ENCODE measurements at regions not wholly inside any gene's neighbourhood (a gene's known extent, or its start where the extent isn't known, plus 50 kb on each side); places are given as distances from the start of the nearest gene placed in this dataset.

DNA sequence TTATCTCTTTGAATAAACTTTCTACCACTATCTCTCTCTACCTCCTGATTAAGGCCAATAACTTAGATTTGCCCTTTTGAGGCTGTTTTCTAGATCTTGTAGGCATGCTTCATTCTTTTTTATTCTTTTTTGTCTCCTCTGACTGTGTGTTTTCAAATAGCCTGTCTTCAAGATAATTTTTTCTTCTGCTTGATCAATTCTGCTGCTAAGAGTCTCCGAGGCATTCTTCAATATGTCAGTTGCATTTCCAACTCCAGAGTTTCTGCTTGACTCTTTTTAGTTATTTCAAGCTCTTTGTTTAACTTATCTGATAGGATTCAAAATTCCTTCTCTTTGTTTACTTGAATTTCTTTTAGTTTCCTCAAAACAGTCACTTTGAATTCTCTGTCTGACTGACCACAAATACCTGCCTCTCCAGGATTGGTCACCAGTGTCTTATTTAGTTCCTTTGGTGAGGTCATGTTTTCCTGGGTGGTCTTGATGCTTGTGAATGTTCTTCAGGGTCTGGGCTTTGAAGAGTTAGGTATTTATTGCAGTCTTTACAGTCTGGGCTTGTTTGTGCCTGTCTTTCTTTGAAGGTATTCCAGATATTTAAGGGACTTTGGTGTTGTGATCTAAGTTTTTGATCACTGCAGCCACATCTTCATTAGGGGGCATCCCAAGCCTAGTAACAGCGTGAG is 197.3 kb upstream of the STK17B start:
- no peaks in the 10 kb centered on the region for H3K4me1 ChIP-seq (ENCODE audit: insufficient read depth)
- no peaks in the 10 kb centered on the region for H3K36me3 ChIP-seq
- H3K27ac ChIP-seq, result no peak overlapping the region
- H3K27me3 ChIP-seq, result no peaks in the 10 kb centered on the region
- no peaks in the 10 kb centered on the region for H3K9me3 ChIP-seq
- no peak for DNase-seq
- H3K4me3 ChIP-seq, result no peak overlapping the region
- intact Hi-C loops (cut with DNase I), result no loop called here
- 93 to 100% (median 95%) methylated on average over 2 of the region's 2 CpGs for whole genome bisulfite sequencing, 3 donors
- TF ChIP-seq EP300 (IDR thresholded peaks at IDR 0.05), result no peak
- TF ChIP-seq CTCF (IDR thresholded peaks at IDR 0.05), result no peak
- no peak for TF ChIP-seq POLR2A (IDR thresholded peaks at IDR 0.05)

DNA sequence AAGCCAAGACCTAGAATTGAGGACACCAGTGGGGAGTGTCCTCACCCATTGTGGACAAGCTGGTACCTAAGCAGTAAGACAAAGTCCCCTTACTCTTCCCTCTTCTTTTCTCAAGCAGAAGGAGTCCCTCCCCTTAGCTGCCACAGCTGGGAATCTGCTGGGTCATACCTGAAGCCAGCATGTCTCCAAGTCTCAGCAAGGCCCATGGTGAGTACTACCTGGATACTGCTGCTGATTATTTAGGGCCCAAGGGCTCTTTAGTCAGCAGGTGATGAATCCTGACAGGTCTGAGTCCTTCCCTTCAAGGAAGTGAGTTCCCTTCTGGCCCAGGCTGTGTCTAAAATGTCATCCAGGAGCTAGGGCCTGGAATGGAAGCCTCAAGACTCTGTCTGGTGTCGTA is 198.6 kb upstream of the STK17B start:
- Histone ChIP-seq H3K9me3 (no peaks in the 10 kb centered on the region), H3K36me3 (no peaks in the 10 kb centered on the region), H3K4me1 (ENCODE audit: insufficient read depth) (no peaks in the 10 kb centered on the region), H3K27ac (no peak overlapping the region), H3K27me3 (no peaks in the 10 kb centered on the region), H3K4me3 (no peak overlapping the region)
- intact Hi-C loops (cut with DNase I), result no loop called here
- DNase-seq, result no peak
- WGBS, 3 donors, result 96 to 100% (median 100%) methylated on average over 1 of the region's 1 CpG
- TF ChIP-seq CTCF (IDR thresholded peaks at IDR 0.05), result no peak
- TF ChIP-seq EP300 (IDR thresholded peaks at IDR 0.05), result no peak
- TF ChIP-seq POLR2A (IDR thresholded peaks at IDR 0.05), result no peak

DNA sequence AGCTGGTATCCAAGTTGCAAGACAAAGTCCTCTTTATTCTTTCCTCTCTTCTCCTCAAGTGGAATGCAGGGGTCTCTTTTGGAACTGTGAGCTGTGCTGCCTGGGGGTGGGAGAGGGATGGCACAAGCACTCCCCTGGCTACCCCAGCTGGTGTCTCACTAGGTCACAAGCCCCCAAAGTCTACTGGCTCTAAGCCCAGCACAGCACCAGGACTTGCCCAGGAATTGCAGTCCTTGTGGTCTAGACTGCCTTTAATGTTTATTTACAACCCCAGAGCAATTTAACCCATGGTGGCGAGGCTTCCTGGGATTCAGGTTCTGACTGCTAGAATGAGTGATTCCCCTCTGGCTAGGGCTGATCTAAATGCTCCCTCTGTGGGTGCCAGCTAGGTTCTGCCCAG is 199.0 kb upstream of the STK17B start:
- no peaks in the 10 kb centered on the region for H3K36me3 ChIP-seq
- no peak for DNase-seq
- H3K27ac ChIP-seq, result no peak overlapping the region
- intact Hi-C loops (cut with DNase I), result no loop called here
- 91 to 100% (median 96%) methylated on average over 1 of the region's 1 CpG for whole genome bisulfite sequencing, 3 donors
- H3K27me3 ChIP-seq, result no peaks in the 10 kb centered on the region
- no peak overlapping the region for H3K4me3 ChIP-seq
- no peaks in the 10 kb centered on the region for H3K9me3 ChIP-seq
- TF ChIP-seq CTCF (IDR thresholded peaks at IDR 0.05) (no peak), POLR2A (IDR thresholded peaks at IDR 0.05) (no peak), EP300 (IDR thresholded peaks at IDR 0.05) (no peak)
- H3K4me1 ChIP-seq (ENCODE audit: insufficient read depth), result no peaks in the 10 kb centered on the region

GRCh38 chr2:196372276-196372809 is 201.0 kb upstream of the STK17B start:
- no peaks in the 10 kb centered on the region for H3K36me3 ChIP-seq
- H3K9me3 ChIP-seq, result no peaks in the 10 kb centered on the region
- WGBS, 3 donors, result 16 to 21% (median 21%) methylated on average over 3 of the region's 3 CpGs
- DNase-seq, result no peak
- no peak for TF ChIP-seq EP300 (IDR thresholded peaks at IDR 0.05)
- no peak for TF ChIP-seq CTCF (IDR thresholded peaks at IDR 0.05)
- no peak for TF ChIP-seq POLR2A (IDR thresholded peaks at IDR 0.05)
- no peaks in the 10 kb centered on the region for H3K27me3 ChIP-seq
- H3K27ac ChIP-seq, result no peak overlapping the region
- H3K4me1 ChIP-seq (ENCODE audit: insufficient read depth), result no peaks in the 10 kb centered on the region
- H3K4me3 ChIP-seq, result no peak overlapping the region
- intact Hi-C loops (cut with DNase I), result no loop called here

Measured in ovary (tissue), 7 donors.